ENCODE measurements at regions not wholly inside any gene's neighbourhood (a gene's known extent, or its start where the extent isn't known, plus 50 kb on each side); places are given as distances from the start of the nearest gene placed in this dataset.

- TF ChIP-seq SUZ12 (IDR thresholded peaks at IDR 0.05) = no peak
- TF ChIP-seq FOXK2 (IDR thresholded peaks at IDR 0.05) = no peak
- no peak for TF ChIP-seq FOXM1 (IDR thresholded peaks at IDR 0.05; ENCODE audit: borderline replicate concordance)
- TF ChIP-seq ELF4 (IDR thresholded peaks at IDR 0.05) = no peak
- TF ChIP-seq ZNF384 (IDR thresholded peaks at IDR 0.05) = no peak
- TF ChIP-seq NFRKB (IDR thresholded peaks at IDR 0.05) = no peak
- TF ChIP-seq SP1 (IDR thresholded peaks at IDR 0.05) = no peak
Observed at GRCh38 chr1:30226648-30227047, 496.7 kb downstream of the MATN1 start.
